Activated T-cell treated with anti-CD3 and anti-CD28 coated beads, Interleukin-2, amount 50 U/mL, for 24 hours (primary cell): ENCODE measurements at regions not wholly inside any gene's neighbourhood (a gene's known extent, or its start where the extent isn't known, plus 50 kb on each side); places are given as distances from the start of the nearest gene placed in this dataset.

Experiments used
- DNase-seq: peaks from one replicate; pipeline ENCODE4 v3.0.0-alpha.2; 2020
- H3K27ac Mint-ChIP-seq: 2 replicates; pipeline ENCODE4 v1.8.0; 2020; ENCODE audit warnings: mild to moderate bottlenecking, mixed read lengths
- H3K27me3 Mint-ChIP-seq: 2 replicates; pipeline ENCODE4 v1.8.0; 2020; ENCODE audit warnings: mixed read lengths
- H3K36me3 Mint-ChIP-seq: 2 replicates; pipeline ENCODE4 v1.8.0; 2020; ENCODE audit warnings: low read depth, mixed read lengths
- H3K4me1 Mint-ChIP-seq: 2 replicates; pipeline ENCODE4 v1.8.0; 2020; ENCODE audit warnings: low read depth, mixed read lengths
- H3K4me3 Mint-ChIP-seq: 2 replicates; pipeline ENCODE4 v1.8.0; 2020; ENCODE audit warnings: mild to moderate bottlenecking, moderate library complexity, mixed read lengths
- H3K9me3 Mint-ChIP-seq: 2 replicates; pipeline ENCODE4 v1.8.0; 2020; ENCODE audit warnings: mixed read lengths

GRCh38 chr9:15113288-15113687 lies 193.7 kb downstream of the TTC39B start:
- no peak for DNase-seq
- H3K4me1 Mint-ChIP-seq, result no peaks in the 10 kb centered on the region
- no peak overlapping the region for H3K27ac Mint-ChIP-seq
- H3K27me3 Mint-ChIP-seq, result peaks cover 8% of the 10 kb centered on the region
- H3K4me3 Mint-ChIP-seq, result no peak overlapping the region
- H3K9me3 Mint-ChIP-seq, result no peaks in the 10 kb centered on the region
- H3K36me3 Mint-ChIP-seq, result no peaks in the 10 kb centered on the region

- Mint-ChIP-seq H3K36me3 (no peaks in the 10 kb centered on the region), H3K4me1 (no peaks in the 10 kb centered on the region), H3K9me3 (no peaks in the 10 kb centered on the region), H3K27me3 (peaks cover 6% of the 10 kb centered on the region), H3K27ac (no peak overlapping the region), H3K4me3 (no peak overlapping the region)
- no peak for DNase-seq
Observed at GRCh38 chr9:15111071-15111470, 195.9 kb downstream of the TTC39B start.

GRCh38 chr9:15104826-15105420 lies 194.7 kb upstream of the FREM1 start:
- Mint-ChIP-seq H3K27ac (no peak overlapping the region), H3K27me3 (peaks cover 10% of the 10 kb centered on the region)
- no peak for DNase-seq

GRCh38 chr9:15103290-15103689 lies 193.1 kb upstream of the FREM1 start:
- H3K27ac Mint-ChIP-seq, result no peak overlapping the region

More at GRCh38 chr9:15104826-15105420, 194.7 kb upstream of the FREM1 start:
- Mint-ChIP-seq H3K4me3 (no peak overlapping the region), H3K4me1 (no peaks in the 10 kb centered on the region), H3K9me3 (no peaks in the 10 kb centered on the region), H3K36me3 (no peaks in the 10 kb centered on the region)

GRCh38 chr9:15101095-15101494 lies 190.9 kb upstream of the FREM1 start:
- Mint-ChIP-seq H3K9me3 (no peaks in the 10 kb centered on the region), H3K27me3 (peaks cover 15% of the 10 kb centered on the region), H3K4me1 (no peaks in the 10 kb centered on the region), H3K4me3 (no peak overlapping the region), H3K36me3 (no peaks in the 10 kb centered on the region), H3K27ac (no peak overlapping the region)
- no peak for DNase-seq

More at GRCh38 chr9:15103290-15103689, 193.1 kb upstream of the FREM1 start:
- H3K4me1 Mint-ChIP-seq, result no peaks in the 10 kb centered on the region
- H3K4me3 Mint-ChIP-seq, result no peak overlapping the region
- no peaks in the 10 kb centered on the region for H3K9me3 Mint-ChIP-seq
- DNase-seq, result no peak
- H3K27me3 Mint-ChIP-seq, result peaks cover 10% of the 10 kb centered on the region
- H3K36me3 Mint-ChIP-seq, result no peaks in the 10 kb centered on the region

GRCh38 chr9:15100571-15100970 lies 190.3 kb upstream of the FREM1 start:
- Mint-ChIP-seq H3K36me3 (no peaks in the 10 kb centered on the region), H3K9me3 (no peaks in the 10 kb centered on the region), H3K4me3 (no peak overlapping the region), H3K27ac (no peak overlapping the region), H3K4me1 (no peaks in the 10 kb centered on the region), H3K27me3 (peaks cover 11% of the 10 kb centered on the region)
- no peak for DNase-seq

- no peak overlapping the region for H3K4me3 Mint-ChIP-seq
- H3K27ac Mint-ChIP-seq, result no peak overlapping the region
- H3K9me3 Mint-ChIP-seq, result no peaks in the 10 kb centered on the region
- no peaks in the 10 kb centered on the region for H3K36me3 Mint-ChIP-seq
- no peak for DNase-seq
- no peaks in the 10 kb centered on the region for H3K4me1 Mint-ChIP-seq
- peaks cover 5% of the 10 kb centered on the region for H3K27me3 Mint-ChIP-seq
Observed at GRCh38 chr9:15096972-15097371, 186.7 kb upstream of the FREM1 start.

- no peaks in the 10 kb centered on the region for H3K27me3 Mint-ChIP-seq
- H3K36me3 Mint-ChIP-seq, result no peaks in the 10 kb centered on the region
- no peak overlapping the region for H3K4me3 Mint-ChIP-seq
- H3K9me3 Mint-ChIP-seq, result no peaks in the 10 kb centered on the region
- no peaks in the 10 kb centered on the region for H3K4me1 Mint-ChIP-seq
- no peak overlapping the region for H3K27ac Mint-ChIP-seq
- no peak for DNase-seq
Observed at GRCh38 chr9:15086778-15087324, 176.6 kb upstream of the FREM1 start.

- H3K4me3 Mint-ChIP-seq, result no peak overlapping the region
- H3K27me3 Mint-ChIP-seq, result no peaks in the 10 kb centered on the region
- no peaks in the 10 kb centered on the region for H3K9me3 Mint-ChIP-seq
- no peaks in the 10 kb centered on the region for H3K4me1 Mint-ChIP-seq
- no peak overlapping the region for H3K27ac Mint-ChIP-seq
- DNase-seq, result no peak
- H3K36me3 Mint-ChIP-seq, result no peaks in the 10 kb centered on the region
Observed at GRCh38 chr9:15086156-15086763, 176.0 kb upstream of the FREM1 start.

GRCh38 chr9:15081021-15081753 lies 171.0 kb upstream of the FREM1 start:
- no peaks in the 10 kb centered on the region for H3K27me3 Mint-ChIP-seq
- no peak overlapping the region for H3K27ac Mint-ChIP-seq

GRCh38 chr9:15080401-15080800 lies 170.2 kb upstream of the FREM1 start:
- H3K36me3 Mint-ChIP-seq, result no peaks in the 10 kb centered on the region
- DNase-seq, result no peak
- no peak overlapping the region for H3K27ac Mint-ChIP-seq
- H3K9me3 Mint-ChIP-seq, result peaks cover 3% of the 10 kb centered on the region
- H3K4me3 Mint-ChIP-seq, result no peak overlapping the region
- H3K4me1 Mint-ChIP-seq, result no peaks in the 10 kb centered on the region
- H3K27me3 Mint-ChIP-seq, result peaks cover under 1% of the 10 kb centered on the region

More at GRCh38 chr9:15081021-15081753, 171.0 kb upstream of the FREM1 start:
- Mint-ChIP-seq H3K9me3 (no peaks in the 10 kb centered on the region), H3K4me1 (no peaks in the 10 kb centered on the region), H3K36me3 (no peaks in the 10 kb centered on the region), H3K4me3 (no peak overlapping the region)
- DNase-seq, result no peak

GRCh38 chr9:15079989-15080388 lies 169.8 kb upstream of the FREM1 start:
- Mint-ChIP-seq H3K36me3 (no peaks in the 10 kb centered on the region), H3K27ac (no peak overlapping the region), H3K4me1 (no peaks in the 10 kb centered on the region), H3K27me3 (peaks cover 5% of the 10 kb centered on the region), H3K9me3 (peaks cover 7% of the 10 kb centered on the region), H3K4me3 (no peak overlapping the region)
- no peak for DNase-seq

- Mint-ChIP-seq H3K27ac (no peak overlapping the region), H3K9me3 (peaks cover 8% of the 10 kb centered on the region), H3K27me3 (peaks cover 8% of the 10 kb centered on the region), H3K36me3 (no peaks in the 10 kb centered on the region), H3K4me3 (no peak overlapping the region), H3K4me1 (no peaks in the 10 kb centered on the region)
- DNase-seq, result no peak
Observed at GRCh38 chr9:15077946-15078729, 167.9 kb upstream of the FREM1 start.

GRCh38 chr9:15073620-15074019 lies 163.4 kb upstream of the FREM1 start:
- Mint-ChIP-seq H3K27me3 (peaks cover 11% of the 10 kb centered on the region), H3K4me3 (no peak overlapping the region), H3K9me3 (peaks cover 8% of the 10 kb centered on the region), H3K36me3 (no peaks in the 10 kb centered on the region), H3K4me1 (no peaks in the 10 kb centered on the region), H3K27ac (no peak overlapping the region)
- DNase-seq, result no peak
